ENCODE measurements at regions not wholly inside any gene's neighbourhood (a gene's known extent, or its start where the extent isn't known, plus 50 kb on each side); places are given as distances from the start of the nearest gene placed in this dataset.

- no peak overlapping the region for H3K4me2 ChIP-seq (ENCODE audit: insufficient read depth, low read length, poor library complexity, severe bottlenecking)
- H3K36me3 ChIP-seq (replicated peaks in 1 of 2; ENCODE audit: control insufficient read depth in 2 of 2, insufficient read depth in 2 of 2, low read length in 2 of 2): no peaks in the 10 kb centered on the region
- H3K27ac ChIP-seq (replicated peaks; ENCODE audit: low read length): no peak overlapping the region
- H4K8ac ChIP-seq (ENCODE audit: low read depth, low read length): no peak overlapping the region
- no peak overlapping the region for H2AFZ ChIP-seq (ENCODE audit: low read length)
- H3K4me1 ChIP-seq (ENCODE audit: control insufficient read depth in 2 of 2, insufficient read depth in 1 of 2, low read depth in 1 of 2, low read length in 2 of 2): no peaks in the 10 kb centered on the region
- no peak overlapping the region for H3K18ac ChIP-seq (ENCODE audit: low read length)
- no peak overlapping the region for H2AK5ac ChIP-seq (ENCODE audit: low read depth, low read length)
- H3K4ac ChIP-seq (ENCODE audit: low read length): no peak overlapping the region
- H2BK15ac ChIP-seq (ENCODE audit: low read length): no peak overlapping the region
- H2BK12ac ChIP-seq (ENCODE audit: low read length): no peak overlapping the region
- no peaks in the 10 kb centered on the region for H3K9me3 ChIP-seq (replicated peaks in 1 of 2; ENCODE audit: control insufficient read depth in 2 of 2, insufficient read depth in 1 of 2, low read depth in 1 of 2, low read length in 2 of 2)
- no peak overlapping the region for H4K91ac ChIP-seq (ENCODE audit: low read depth, low read length, poor library complexity)
- H2BK5ac ChIP-seq (ENCODE audit: low read length): no peak overlapping the region
- no peaks in the 10 kb centered on the region for H3K27me3 ChIP-seq (ENCODE audit: control insufficient read depth in 3 of 3, insufficient read depth in 3 of 3, low read depth in 1 of 3, low read length in 3 of 3)
- DNase-seq (ENCODE audit: low spot score): no peak
- no peaks in the 10 kb centered on the region for H3K79me1 ChIP-seq (ENCODE audit: low read depth, low read length)
- no peak overlapping the region for H3K14ac ChIP-seq (ENCODE audit: low read length)
- no peak overlapping the region for H3K9ac ChIP-seq (ENCODE audit: low read depth, low read length, poor library complexity)
- no peak overlapping the region for H3K23ac ChIP-seq (ENCODE audit: low read depth, low read length, poor library complexity)
- no peak overlapping the region for H2BK120ac ChIP-seq (ENCODE audit: low read depth, low read length)
- WGBS, 2 donors (ENCODE audit: extremely low coverage in 2 of 2, insufficient read length in 2 of 2, insufficient replicate concordance in 1 of 2): no CpG with 5 or more reads among the region's 6 CpGs
- H3K4me3 ChIP-seq (ENCODE audit: low read length in 2 of 2): no peak overlapping the region
Observed at GRCh38 chr6:84551797-84552196, 212.6 kb downstream of the TBX18 start.

GRCh38 chr6:84549917-84550316, 214.5 kb downstream of the TBX18 start:
- Histone ChIP-seq H3K23ac (ENCODE audit: low read depth, low read length, poor library complexity) (no peak overlapping the region), H3K4me3 (ENCODE audit: low read length in 2 of 2) (no peak overlapping the region), H2AFZ (ENCODE audit: low read length) (no peak overlapping the region), H3K36me3 (replicated peaks in 1 of 2; ENCODE audit: control insufficient read depth in 2 of 2, insufficient read depth in 2 of 2, low read length in 2 of 2) (no peaks in the 10 kb centered on the region), H2BK12ac (ENCODE audit: low read length) (no peak overlapping the region), H2AK5ac (ENCODE audit: low read depth, low read length) (no peak overlapping the region), H3K4me1 (ENCODE audit: control insufficient read depth in 2 of 2, insufficient read depth in 1 of 2, low read depth in 1 of 2, low read length in 2 of 2) (peaks cover 0 to 1% of the 10 kb centered on the region in 2 donors), H4K8ac (ENCODE audit: low read depth, low read length) (no peak overlapping the region), H2BK5ac (ENCODE audit: low read length) (no peak overlapping the region), H3K79me1 (ENCODE audit: low read depth, low read length) (no peaks in the 10 kb centered on the region), H3K18ac (ENCODE audit: low read length) (no peak overlapping the region), H3K9me3 (replicated peaks in 1 of 2; ENCODE audit: control insufficient read depth in 2 of 2, insufficient read depth in 1 of 2, low read depth in 1 of 2, low read length in 2 of 2) (no peaks in the 10 kb centered on the region), H2BK15ac (ENCODE audit: low read length) (no peak overlapping the region), H3K27ac (replicated peaks; ENCODE audit: low read length) (no peak overlapping the region), H2BK120ac (ENCODE audit: low read depth, low read length) (no peak overlapping the region), H3K27me3 (ENCODE audit: control insufficient read depth in 3 of 3, insufficient read depth in 3 of 3, low read depth in 1 of 3, low read length in 3 of 3) (no peaks in the 10 kb centered on the region), H3K4ac (ENCODE audit: low read length) (no peak overlapping the region), H4K91ac (ENCODE audit: low read depth, low read length, poor library complexity) (no peak overlapping the region), H3K4me2 (ENCODE audit: insufficient read depth, low read length, poor library complexity, severe bottlenecking) (no peak overlapping the region), H3K9ac (ENCODE audit: low read depth, low read length, poor library complexity) (no peak overlapping the region), H3K14ac (ENCODE audit: low read length) (no peak overlapping the region)
- no CpG with 5 or more reads among the region's 4 CpGs for WGBS, 2 donors (ENCODE audit: extremely low coverage in 2 of 2, insufficient read length in 2 of 2, insufficient replicate concordance in 1 of 2)
- DNase-seq (ENCODE audit: low spot score): no peak

- Histone ChIP-seq H3K4me3 (ENCODE audit: low read length in 2 of 2) (no peak overlapping the region), H4K8ac (ENCODE audit: low read depth, low read length) (no peak overlapping the region), H2BK15ac (ENCODE audit: low read length) (no peak overlapping the region), H3K4me1 (ENCODE audit: control insufficient read depth in 2 of 2, insufficient read depth in 1 of 2, low read depth in 1 of 2, low read length in 2 of 2) (peaks cover 0 to 1% of the 10 kb centered on the region in 2 donors), H2AK5ac (ENCODE audit: low read depth, low read length) (no peak overlapping the region), H2AFZ (ENCODE audit: low read length) (no peak overlapping the region), H3K9ac (ENCODE audit: low read depth, low read length, poor library complexity) (no peak overlapping the region), H3K27ac (replicated peaks; ENCODE audit: low read length) (no peak overlapping the region), H3K14ac (ENCODE audit: low read length) (no peak overlapping the region), H2BK5ac (ENCODE audit: low read length) (no peak overlapping the region), H3K4me2 (ENCODE audit: insufficient read depth, low read length, poor library complexity, severe bottlenecking) (no peak overlapping the region), H2BK120ac (ENCODE audit: low read depth, low read length) (no peak overlapping the region), H3K36me3 (replicated peaks in 1 of 2; ENCODE audit: control insufficient read depth in 2 of 2, insufficient read depth in 2 of 2, low read length in 2 of 2) (no peaks in the 10 kb centered on the region), H3K4ac (ENCODE audit: low read length) (no peak overlapping the region), H4K91ac (ENCODE audit: low read depth, low read length, poor library complexity) (no peak overlapping the region), H2BK12ac (ENCODE audit: low read length) (no peak overlapping the region), H3K27me3 (ENCODE audit: control insufficient read depth in 3 of 3, insufficient read depth in 3 of 3, low read depth in 1 of 3, low read length in 3 of 3) (no peaks in the 10 kb centered on the region), H3K18ac (ENCODE audit: low read length) (no peak overlapping the region), H3K23ac (ENCODE audit: low read depth, low read length, poor library complexity) (no peak overlapping the region), H3K9me3 (replicated peaks in 1 of 2; ENCODE audit: control insufficient read depth in 2 of 2, insufficient read depth in 1 of 2, low read depth in 1 of 2, low read length in 2 of 2) (no peaks in the 10 kb centered on the region), H3K79me1 (ENCODE audit: low read depth, low read length) (no peaks in the 10 kb centered on the region)
- no CpG with 5 or more reads among the region's 5 CpGs for whole genome bisulfite sequencing, 2 donors (ENCODE audit: extremely low coverage in 2 of 2, insufficient read length in 2 of 2, insufficient replicate concordance in 1 of 2)
- no peak for DNase-seq (ENCODE audit: low spot score)
Observed at GRCh38 chr6:84547341-84547801, 217.0 kb downstream of the TBX18 start.

GRCh38 chr6:84546427-84546914, 217.9 kb downstream of the TBX18 start:
- no peak for DNase-seq (ENCODE audit: low spot score)

More at GRCh38 chr6:84546427-84546914, 217.9 kb downstream of the TBX18 start:
- no CpG with 5 or more reads among the region's 9 CpGs for WGBS, 2 donors (ENCODE audit: extremely low coverage in 2 of 2, insufficient read length in 2 of 2, insufficient replicate concordance in 1 of 2)
- no peak overlapping the region for H3K23ac ChIP-seq (ENCODE audit: low read depth, low read length, poor library complexity)
- H3K4me1 ChIP-seq (ENCODE audit: control insufficient read depth in 2 of 2, insufficient read depth in 1 of 2, low read depth in 1 of 2, low read length in 2 of 2): peaks cover 0 to 1% of the 10 kb centered on the region in 2 donors
- H3K79me1 ChIP-seq (ENCODE audit: low read depth, low read length): no peaks in the 10 kb centered on the region
- no peak overlapping the region for H3K14ac ChIP-seq (ENCODE audit: low read length)
- no peak overlapping the region for H3K18ac ChIP-seq (ENCODE audit: low read length)
- H4K91ac ChIP-seq (ENCODE audit: low read depth, low read length, poor library complexity): no peak overlapping the region
- H3K27ac ChIP-seq (replicated peaks; ENCODE audit: low read length): no peak overlapping the region
- H3K4me2 ChIP-seq (ENCODE audit: insufficient read depth, low read length, poor library complexity, severe bottlenecking): no peak overlapping the region
- H2AK5ac ChIP-seq (ENCODE audit: low read depth, low read length): no peak overlapping the region
- no peak overlapping the region for H3K4ac ChIP-seq (ENCODE audit: low read length)
- H2BK15ac ChIP-seq (ENCODE audit: low read length): no peak overlapping the region
- H2BK12ac ChIP-seq (ENCODE audit: low read length): no peak overlapping the region
- H3K9ac ChIP-seq (ENCODE audit: low read depth, low read length, poor library complexity): no peak overlapping the region
- H3K9me3 ChIP-seq (replicated peaks in 1 of 2; ENCODE audit: control insufficient read depth in 2 of 2, insufficient read depth in 1 of 2, low read depth in 1 of 2, low read length in 2 of 2): no peaks in the 10 kb centered on the region
- H2BK120ac ChIP-seq (ENCODE audit: low read depth, low read length): no peak overlapping the region
- no peak overlapping the region for H3K4me3 ChIP-seq (ENCODE audit: low read length in 2 of 2)
- no peak overlapping the region for H4K8ac ChIP-seq (ENCODE audit: low read depth, low read length)
- H3K27me3 ChIP-seq (ENCODE audit: control insufficient read depth in 3 of 3, insufficient read depth in 3 of 3, low read depth in 1 of 3, low read length in 3 of 3): no peaks in the 10 kb centered on the region
- H3K36me3 ChIP-seq (replicated peaks in 1 of 2; ENCODE audit: control insufficient read depth in 2 of 2, insufficient read depth in 2 of 2, low read length in 2 of 2): no peaks in the 10 kb centered on the region
- H2AFZ ChIP-seq (ENCODE audit: low read length): no peak overlapping the region
- no peak overlapping the region for H2BK5ac ChIP-seq (ENCODE audit: low read length)

All from neuronal stem cell (in vitro differentiated cells).